ENCODE measurements at regions not wholly inside any gene's neighbourhood (a gene's known extent, or its start where the extent isn't known, plus 50 kb on each side); places are given as distances from the start of the nearest gene placed in this dataset.

GRCh38 chr9:107707428-107707837 is 217.9 kb upstream of the KLF4 start:
- TF ChIP-seq CTCF (IDR thresholded peaks at IDR 0.05; ENCODE audit: borderline replicate concordance, insufficient read depth, low read depth, low read length) = no peak
- no peak overlapping the region for H3K4me3 ChIP-seq (ENCODE audit: low read depth, low read length)

- H3K4me3 ChIP-seq (ENCODE audit: low read depth, low read length) = no peak overlapping the region
These were observed 217.3 kb upstream of the KLF4 start for GRCh38 chr9:107706701-107707427.

GRCh38 chr9:107705521-107705920 is 216.0 kb upstream of the KLF4 start:
- no peak for TF ChIP-seq CTCF (IDR thresholded peaks at IDR 0.05; ENCODE audit: borderline replicate concordance, insufficient read depth, low read depth, low read length)
- H3K4me3 ChIP-seq (ENCODE audit: low read depth, low read length) = no peak overlapping the region

More at GRCh38 chr9:107706701-107707427, 217.3 kb upstream of the KLF4 start:
- TF ChIP-seq CTCF (IDR thresholded peaks at IDR 0.05; ENCODE audit: borderline replicate concordance, insufficient read depth, low read depth, low read length) = no peak

- TF ChIP-seq CTCF (IDR thresholded peaks at IDR 0.05; ENCODE audit: borderline replicate concordance, insufficient read depth, low read depth, low read length) = no peak
- H3K4me3 ChIP-seq (ENCODE audit: low read depth, low read length) = no peak overlapping the region
These were observed 215.2 kb upstream of the KLF4 start for GRCh38 chr9:107704774-107705173.

GRCh38 chr9:107703651-107704050 is 214.1 kb upstream of the KLF4 start:
- H3K4me3 ChIP-seq (ENCODE audit: low read depth, low read length) = no peak overlapping the region
- TF ChIP-seq CTCF (IDR thresholded peaks at IDR 0.05; ENCODE audit: borderline replicate concordance, insufficient read depth, low read depth, low read length) = no peak

- no peak overlapping the region for H3K4me3 ChIP-seq (ENCODE audit: low read depth, low read length)
- TF ChIP-seq CTCF (IDR thresholded peaks at IDR 0.05; ENCODE audit: borderline replicate concordance, insufficient read depth, low read depth, low read length) = no peak
These were observed 211.3 kb upstream of the KLF4 start for GRCh38 chr9:107700847-107701246.

- TF ChIP-seq CTCF (IDR thresholded peaks at IDR 0.05; ENCODE audit: borderline replicate concordance, insufficient read depth, low read depth, low read length) = no peak
These were observed 209.7 kb upstream of the KLF4 start for GRCh38 chr9:107699231-107699630.

More at GRCh38 chr9:107699231-107699630, 209.7 kb upstream of the KLF4 start:
- H3K4me3 ChIP-seq (ENCODE audit: low read depth, low read length) = no peak overlapping the region

Data from GM12875 (cell line).